ENCODE measurements at regions not wholly inside any gene's neighbourhood (a gene's known extent, or its start where the extent isn't known, plus 50 kb on each side); places are given as distances from the start of the nearest gene placed in this dataset.

DNA sequence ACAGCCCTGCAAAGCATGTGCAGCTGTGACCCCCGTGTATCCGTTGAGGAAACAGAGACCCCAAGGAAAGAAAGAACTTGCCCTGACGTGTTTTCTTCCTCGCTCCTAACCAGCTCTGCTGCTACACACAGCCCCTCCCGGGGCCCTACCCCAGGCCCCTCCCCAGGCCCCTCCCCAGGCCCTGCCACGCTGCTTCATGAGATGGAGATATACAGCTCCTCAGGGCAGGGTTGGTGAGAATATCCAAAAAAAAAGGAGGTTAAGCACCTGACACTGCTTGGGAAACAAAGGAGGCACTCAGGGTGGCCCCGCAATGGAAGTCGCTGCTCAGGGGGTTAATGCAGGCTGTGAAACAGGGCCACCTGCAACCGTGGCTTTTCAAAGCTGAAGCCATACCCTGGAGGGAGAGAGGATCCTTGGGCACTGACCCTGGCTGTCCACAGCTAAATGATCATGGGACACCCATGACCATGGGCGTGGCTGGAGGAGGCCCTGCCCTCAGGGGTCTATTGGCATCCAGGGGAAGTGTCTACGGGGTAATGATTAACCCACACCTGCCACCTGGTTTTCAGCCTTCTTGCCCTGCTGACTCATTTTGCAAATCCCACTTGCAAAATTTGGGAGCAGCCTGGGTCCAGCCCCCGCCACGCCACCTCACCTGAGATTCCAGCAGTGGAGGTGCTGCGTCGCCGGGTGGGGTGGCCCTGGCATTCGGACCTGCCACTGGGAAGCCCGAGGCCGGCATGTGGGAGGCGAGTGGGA lies 112.1 kb upstream of the ANO1 start:
- Mint-ChIP-seq H3K4me1 (peaks cover 7% of the 10 kb centered on the region), H3K9me3 (ENCODE audit: insufficient read depth) (peaks cover 2% of the 10 kb centered on the region), H3K27me3 (peaks cover 3% of the 10 kb centered on the region), H3K4me3 (no peak overlapping the region), H3K27ac (no peak overlapping the region)
- no peak for TF ChIP-seq EZH2 (IDR thresholded peaks at IDR 0.05; ENCODE audit: borderline replicate concordance, insufficient read depth, low read depth, low read length, poor library complexity, severe bottlenecking)
- TF ChIP-seq, protein P1, sequence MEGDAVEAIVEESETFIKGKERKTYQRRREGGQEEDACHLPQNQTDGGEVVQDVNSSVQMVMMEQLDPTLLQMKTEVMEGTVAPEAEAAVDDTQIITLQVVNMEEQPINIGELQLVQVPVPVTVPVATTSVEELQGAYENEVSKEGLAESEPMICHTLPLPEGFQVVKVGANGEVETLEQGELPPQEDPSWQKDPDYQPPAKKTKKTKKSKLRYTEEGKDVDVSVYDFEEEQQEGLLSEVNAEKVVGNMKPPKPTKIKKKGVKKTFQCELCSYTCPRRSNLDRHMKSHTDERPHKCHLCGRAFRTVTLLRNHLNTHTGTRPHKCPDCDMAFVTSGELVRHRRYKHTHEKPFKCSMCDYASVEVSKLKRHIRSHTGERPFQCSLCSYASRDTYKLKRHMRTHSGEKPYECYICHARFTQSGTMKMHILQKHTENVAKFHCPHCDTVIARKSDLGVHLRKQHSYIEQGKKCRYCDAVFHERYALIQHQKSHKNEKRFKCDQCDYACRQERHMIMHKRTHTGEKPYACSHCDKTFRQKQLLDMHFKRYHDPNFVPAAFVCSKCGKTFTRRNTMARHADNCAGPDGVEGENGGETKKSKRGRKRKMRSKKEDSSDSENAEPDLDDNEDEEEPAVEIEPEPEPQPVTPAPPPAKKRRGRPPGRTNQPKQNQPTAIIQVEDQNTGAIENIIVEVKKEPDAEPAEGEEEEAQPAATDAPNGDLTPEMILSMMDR (IDR thresholded peaks at IDR 0.05): no peak
- H3K9me3 ChIP-seq (ENCODE audit: control extremely low read depth in 1 of 3, control insufficient read depth in 2 of 3, insufficient read depth in 1 of 3, low read length in 2 of 3): peaks cover 0 to 20% (median 3%) of the 10 kb centered on the region in 3 donors
- ChIA-PET CTCF (no interaction called here), POLR2A (no interaction called here)
- H3K27me3 ChIP-seq (replicated peaks in 1 of 4; ENCODE audit: control extremely low read depth in 1 of 4, control insufficient read depth in 3 of 4, insufficient read depth in 4 of 4, low read length in 3 of 4): peaks cover 0 to 11% (median 3%) of the 10 kb centered on the region in 4 experiments
- H3K4me1 ChIP-seq (ENCODE audit: control insufficient read depth in 2 of 2, insufficient read depth in 2 of 2, low read length in 2 of 2): peaks cover 0 to 10% of the 10 kb centered on the region in 2 donors
- no peaks in the 10 kb centered on the region for H4K20me1 ChIP-seq (ENCODE audit: control insufficient read depth, insufficient read depth, low read length, poor library complexity, severe bottlenecking)
- no peak overlapping the region for H3K4me3 ChIP-seq (ENCODE audit: control extremely low read depth in 1 of 5, extremely low read depth in 1 of 5, insufficient read depth in 1 of 5, low read depth in 2 of 5, low read length in 4 of 5)
- ATAC-seq (ENCODE audit: low read depth) (no peak), DNase-seq (no peak)
- no peak overlapping the region for H3K9ac ChIP-seq (ENCODE audit: low read length)
- no peak overlapping the region for H3K4me2 ChIP-seq (replicated peaks; ENCODE audit: low read depth, low read length, poor library complexity, severe bottlenecking)
- H3K27ac ChIP-seq (ENCODE audit: low read length in 2 of 2): no peak overlapping the region
- H3K79me2 ChIP-seq (ENCODE audit: control insufficient read depth, insufficient read depth, low read length): no peaks in the 10 kb centered on the region
- H2AFZ ChIP-seq (ENCODE audit: insufficient read depth, low read depth, low read length, poor library complexity, severe bottlenecking): no peak overlapping the region
- 80% methylated on average over 17 of the region's 20 CpGs for WGBS (ENCODE audit: insufficient coverage)
- H3K36me3 ChIP-seq (replicated peaks in 1 of 2; ENCODE audit: control extremely low read depth in 1 of 2, control insufficient read depth in 1 of 2, extremely low read depth in 1 of 2, insufficient read depth in 2 of 2, low read length in 1 of 2): no peaks in the 10 kb centered on the region
- intact Hi-C loops (cut with micrococcal nuclease): no loop called here

DNA sequence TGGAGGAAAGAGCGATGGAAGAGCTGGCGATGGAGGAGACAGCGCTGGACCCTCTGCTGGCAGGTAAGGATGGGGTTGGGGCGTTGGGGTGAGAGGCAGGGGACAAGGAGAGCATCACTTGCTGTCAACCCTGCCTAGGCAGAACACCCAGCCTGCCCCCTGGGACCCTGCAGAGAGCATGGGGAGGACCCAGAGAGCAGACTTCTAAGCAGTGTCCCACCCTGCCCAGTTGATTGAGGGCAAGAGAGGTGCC lies 111.6 kb upstream of the ANO1 start:
- H3K4me1 ChIP-seq (ENCODE audit: control insufficient read depth in 2 of 2, insufficient read depth in 2 of 2, low read length in 2 of 2): peaks cover 0 to 11% of the 10 kb centered on the region in 2 donors
- WGBS (ENCODE audit: insufficient coverage): no CpG with 5 or more reads among the region's 4 CpGs
- H3K27me3 ChIP-seq (replicated peaks in 1 of 4; ENCODE audit: control extremely low read depth in 1 of 4, control insufficient read depth in 3 of 4, insufficient read depth in 4 of 4, low read length in 3 of 4): peaks cover 0 to 11% (median 3%) of the 10 kb centered on the region in 4 experiments
- peaks cover 8% of the 10 kb centered on the region for H3K4me1 Mint-ChIP-seq
- H3K4me3 Mint-ChIP-seq: no peak overlapping the region
- peaks cover 3% of the 10 kb centered on the region for H3K27me3 Mint-ChIP-seq
- DNase-seq: no peak
- no peak overlapping the region for H3K4me2 ChIP-seq (replicated peaks; ENCODE audit: low read depth, low read length, poor library complexity, severe bottlenecking)
- H3K9ac ChIP-seq (ENCODE audit: low read length): no peak overlapping the region
- ChIA-PET CTCF (no interaction called here), POLR2A (no interaction called here)
- intact Hi-C loops (cut with micrococcal nuclease): no loop called here
- peaks cover 2% of the 10 kb centered on the region for H3K9me3 Mint-ChIP-seq (ENCODE audit: insufficient read depth)
- H3K27ac ChIP-seq (ENCODE audit: low read length in 2 of 2): no peak overlapping the region
- H2AFZ ChIP-seq (ENCODE audit: insufficient read depth, low read depth, low read length, poor library complexity, severe bottlenecking): no peak overlapping the region
- no peaks in the 10 kb centered on the region for H3K36me3 ChIP-seq (replicated peaks in 1 of 2; ENCODE audit: control extremely low read depth in 1 of 2, control insufficient read depth in 1 of 2, extremely low read depth in 1 of 2, insufficient read depth in 2 of 2, low read length in 1 of 2)
- TF ChIP-seq, protein P1 (IDR thresholded peaks at IDR 0.05): no peak
- no peak for TF ChIP-seq EZH2 (IDR thresholded peaks at IDR 0.05; ENCODE audit: borderline replicate concordance, insufficient read depth, low read depth, low read length, poor library complexity, severe bottlenecking)
- no peaks in the 10 kb centered on the region for H4K20me1 ChIP-seq (ENCODE audit: control insufficient read depth, insufficient read depth, low read length, poor library complexity, severe bottlenecking)
- no peak for ATAC-seq (ENCODE audit: low read depth)
- peaks cover 0 to 16% (median 3%) of the 10 kb centered on the region in 3 donors for H3K9me3 ChIP-seq (ENCODE audit: control extremely low read depth in 1 of 3, control insufficient read depth in 2 of 3, insufficient read depth in 1 of 3, low read length in 2 of 3)
- H3K79me2 ChIP-seq (ENCODE audit: control insufficient read depth, insufficient read depth, low read length): no peaks in the 10 kb centered on the region
- H3K27ac Mint-ChIP-seq: no peak overlapping the region
- H3K4me3 ChIP-seq (ENCODE audit: control extremely low read depth in 1 of 5, extremely low read depth in 1 of 5, insufficient read depth in 1 of 5, low read depth in 2 of 5, low read length in 4 of 5): no peak overlapping the region
